Adrenal gland (tissue), 5 donors: ENCODE measurements at regions not wholly inside any gene's neighbourhood (a gene's known extent, or its start where the extent isn't known, plus 50 kb on each side); places are given as distances from the start of the nearest gene placed in this dataset.

Experiments
- POLR2A ChIP-seq, 2 donors: fragments of 450-650 bp; IDR thresholded peaks; one replicate each; pipeline ENCODE4 v1.6.1; 2017; ENCODE audit warnings: antibody characterized with exemption in 2 of 2, mild to moderate bottlenecking in 2 of 2, moderate library complexity in 1 of 2
- TF ChIP-seq, protein P1 (sequence below), 6 experiments: fragments of 450-650 bp in 4 of 6; fragments of 200-600 bp in 2 of 6; sonication (generic) in 1 of 6; IDR thresholded peaks; 1 replicate in 5 of 6; 2 replicates in 1 of 6; pipeline versions ENCODE4 v1.5.1 to v1.8.0; 2016 to 2021; ENCODE audit warnings: antibody characterized with exemption in 6 of 6, mild to moderate bottlenecking in 2 of 6, moderate library complexity in 1 of 6
- donor health status: DM: no; HTN: no; CAD: no.

DNA sequence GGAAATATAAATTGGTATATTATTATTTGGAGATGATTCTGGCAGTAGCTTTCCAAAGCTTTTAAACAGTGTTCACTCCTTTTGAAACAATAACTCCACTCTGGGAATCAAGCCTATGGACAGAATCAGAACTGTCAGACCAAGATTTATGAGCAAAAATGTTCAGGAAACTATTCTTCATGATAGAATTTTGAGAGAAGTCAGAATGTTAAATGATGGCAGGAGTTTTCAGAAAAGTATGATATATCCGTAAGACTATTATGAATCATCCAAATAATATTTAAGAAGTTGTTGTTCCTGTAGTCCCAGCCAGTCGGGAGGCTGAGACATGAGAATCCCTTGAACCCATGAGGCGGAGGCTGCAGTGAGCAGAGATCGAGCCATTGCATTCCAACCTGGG lies 50.5 kb upstream of the ADGRG2 start:
- TF ChIP-seq, protein P1, sequence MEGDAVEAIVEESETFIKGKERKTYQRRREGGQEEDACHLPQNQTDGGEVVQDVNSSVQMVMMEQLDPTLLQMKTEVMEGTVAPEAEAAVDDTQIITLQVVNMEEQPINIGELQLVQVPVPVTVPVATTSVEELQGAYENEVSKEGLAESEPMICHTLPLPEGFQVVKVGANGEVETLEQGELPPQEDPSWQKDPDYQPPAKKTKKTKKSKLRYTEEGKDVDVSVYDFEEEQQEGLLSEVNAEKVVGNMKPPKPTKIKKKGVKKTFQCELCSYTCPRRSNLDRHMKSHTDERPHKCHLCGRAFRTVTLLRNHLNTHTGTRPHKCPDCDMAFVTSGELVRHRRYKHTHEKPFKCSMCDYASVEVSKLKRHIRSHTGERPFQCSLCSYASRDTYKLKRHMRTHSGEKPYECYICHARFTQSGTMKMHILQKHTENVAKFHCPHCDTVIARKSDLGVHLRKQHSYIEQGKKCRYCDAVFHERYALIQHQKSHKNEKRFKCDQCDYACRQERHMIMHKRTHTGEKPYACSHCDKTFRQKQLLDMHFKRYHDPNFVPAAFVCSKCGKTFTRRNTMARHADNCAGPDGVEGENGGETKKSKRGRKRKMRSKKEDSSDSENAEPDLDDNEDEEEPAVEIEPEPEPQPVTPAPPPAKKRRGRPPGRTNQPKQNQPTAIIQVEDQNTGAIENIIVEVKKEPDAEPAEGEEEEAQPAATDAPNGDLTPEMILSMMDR (IDR thresholded peaks at IDR 0.05) = no peak
- no peak for TF ChIP-seq POLR2A (IDR thresholded peaks at IDR 0.05)
